Stimulated activated naive CD4-positive, alpha-beta T cell treated with Interleukin-2 at 50 U/mL for 16 hours (primary cell): ENCODE measurements at regions not wholly inside any gene's neighbourhood (a gene's known extent, or its start where the extent isn't known, plus 50 kb on each side); places are given as distances from the start of the nearest gene placed in this dataset.
A peak's percentile ranks its signal among the peaks of the same experiment; 100 is the strongest.

ENCODE experiments used
- DNase-seq: peaks from one replicate; lab custom pipeline; 2025; lab: John Stamatoyannopoulos, UW

- DNase-seq, result no peak
These were observed 70.6 kb upstream of the KLF7 start for GRCh38 chr2:207236156-207236935.

GRCh38 chr2:207238831-207239701, 73.3 kb upstream of the KLF7 start:
- peak; percentile 11 for DNase-seq

- no peak for DNase-seq
These were observed 74.2 kb upstream of the KLF7 start for GRCh38 chr2:207239754-207240494.

- DNase-seq, result no peak
These were observed 74.9 kb upstream of the KLF7 start for GRCh38 chr2:207240649-207241048.

GRCh38 chr2:207241198-207241597, 75.5 kb upstream of the KLF7 start:
- DNase-seq, result peak; percentile 33

GRCh38 chr2:207243601-207244000, 77.9 kb upstream of the KLF7 start:
- DNase-seq, result no peak

GRCh38 chr2:207244971-207245925, 79.5 kb upstream of the KLF7 start:
- no peak for DNase-seq

- no peak for DNase-seq
These were observed 83.1 kb upstream of the KLF7 start for GRCh38 chr2:207248702-207249377.

GRCh38 chr2:207251022-207251421, 85.3 kb upstream of the KLF7 start:
- no peak for DNase-seq

GRCh38 chr2:207251573-207252192, 85.9 kb upstream of the KLF7 start:
- DNase-seq, result no peak

- no peak for DNase-seq
These were observed 86.7 kb upstream of the KLF7 start for GRCh38 chr2:207252416-207252815.

- no peak for DNase-seq
These were observed 87.4 kb upstream of the KLF7 start for GRCh38 chr2:207252979-207253645.

- no peak for DNase-seq
These were observed 88.1 kb upstream of the KLF7 start for GRCh38 chr2:207253666-207254345.

- DNase-seq, result no peak
These were observed 89.1 kb upstream of the KLF7 start for GRCh38 chr2:207254591-207255464.

GRCh38 chr2:207255565-207256470, 90.1 kb upstream of the KLF7 start:
- DNase-seq, result no peak

- no peak for DNase-seq
These were observed 90.9 kb upstream of the KLF7 start for GRCh38 chr2:207256476-207257207.
